ENCODE measurements at regions not wholly inside any gene's neighbourhood (a gene's known extent, or its start where the extent isn't known, plus 50 kb on each side); places are given as distances from the start of the nearest gene placed in this dataset.

DNA sequence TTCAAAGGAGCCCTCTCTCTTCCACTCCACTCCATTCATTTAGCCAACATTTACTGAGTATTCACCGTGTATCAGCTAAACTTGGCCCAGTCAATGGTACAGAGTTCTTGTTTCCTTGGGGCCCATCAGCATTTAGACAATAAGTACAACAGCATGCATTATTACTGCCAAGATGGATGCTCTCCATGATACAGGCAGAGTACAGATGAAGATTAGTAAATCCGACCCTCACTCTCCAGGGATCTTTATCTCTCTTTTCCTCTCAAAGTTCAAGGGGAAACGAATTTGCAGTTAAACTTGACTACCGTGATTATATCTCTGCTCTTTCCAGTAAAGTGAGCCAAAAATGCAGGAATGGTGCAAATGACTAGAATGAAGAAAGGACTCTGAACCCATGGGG is 184.6 kb upstream of the DUSP10 start:
- DNase-seq (ENCODE audit: low spot score): no peak
- TF ChIP-seq CTCF (IDR thresholded peaks at IDR 0.05; ENCODE audit: extremely low read depth, missing control alignments): no peak

- no peak for DNase-seq (ENCODE audit: low spot score)
These were observed 184.1 kb upstream of the DUSP10 start for GRCh38 chr1:221925947-221926346.

GRCh38 chr1:221923929-221924598 is 182.2 kb upstream of the DUSP10 start:
- DNase-seq (ENCODE audit: low spot score): no peak

More at GRCh38 chr1:221925947-221926346, 184.1 kb upstream of the DUSP10 start:
- no peak for TF ChIP-seq CTCF (IDR thresholded peaks at IDR 0.05; ENCODE audit: extremely low read depth, missing control alignments)

GRCh38 chr1:221921936-221922335 is 180.0 kb upstream of the DUSP10 start:
- TF ChIP-seq CTCF (IDR thresholded peaks at IDR 0.05; ENCODE audit: extremely low read depth, missing control alignments): no peak
- DNase-seq (ENCODE audit: low spot score): no peak

More at GRCh38 chr1:221923929-221924598, 182.2 kb upstream of the DUSP10 start:
- no peak for TF ChIP-seq CTCF (IDR thresholded peaks at IDR 0.05; ENCODE audit: extremely low read depth, missing control alignments)

DNA sequence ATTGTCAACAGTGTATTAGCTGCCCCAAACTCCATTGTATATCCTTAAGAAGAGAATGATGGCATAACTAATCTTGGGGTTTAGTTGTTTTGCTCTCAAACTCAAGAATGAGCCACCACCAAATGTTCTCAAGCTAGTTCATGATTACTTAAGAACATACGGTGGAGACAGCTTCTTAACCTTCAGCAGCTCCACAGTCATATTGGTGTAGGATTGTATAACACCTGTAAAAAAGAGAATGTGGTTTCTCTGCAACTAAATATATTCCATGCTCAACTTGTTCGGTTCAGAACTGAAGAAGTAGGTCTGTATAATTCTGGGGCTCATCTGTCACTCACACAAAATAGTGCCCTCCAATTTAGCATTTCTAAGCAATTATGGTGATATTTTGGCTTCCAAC is 177.9 kb upstream of the DUSP10 start:
- DNase-seq (ENCODE audit: low spot score): no peak
- TF ChIP-seq CTCF (IDR thresholded peaks at IDR 0.05; ENCODE audit: extremely low read depth, missing control alignments): no peak

DNA sequence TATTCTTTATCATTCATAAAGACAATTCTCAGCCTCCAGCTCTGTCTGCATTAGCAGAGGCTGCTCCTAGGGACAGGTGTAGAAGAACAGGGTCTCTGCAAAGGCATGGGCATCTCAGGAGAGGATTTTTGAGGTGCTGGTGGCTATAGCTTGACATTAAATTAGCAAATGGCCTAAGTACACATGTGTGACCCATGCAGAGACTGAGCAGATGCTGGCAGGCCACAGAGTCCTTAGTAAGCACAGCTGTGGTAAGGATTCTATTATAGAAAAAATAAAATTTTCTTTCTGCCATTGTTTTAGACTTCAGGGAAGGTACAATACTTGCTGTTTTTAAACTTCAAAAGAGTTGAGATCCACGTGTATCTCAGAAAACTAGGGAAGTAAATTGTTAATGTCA is 177.5 kb upstream of the DUSP10 start:
- TF ChIP-seq CTCF (IDR thresholded peaks at IDR 0.05; ENCODE audit: extremely low read depth, missing control alignments): no peak
- DNase-seq (ENCODE audit: low spot score): no peak

- DNase-seq (ENCODE audit: low spot score): no peak
- TF ChIP-seq CTCF (IDR thresholded peaks at IDR 0.05; ENCODE audit: extremely low read depth, missing control alignments): no peak
These were observed 174.3 kb upstream of the DUSP10 start for GRCh38 chr1:221916176-221916575.

All from GM20000 (cell line).